ENCODE measurements at regions not wholly inside any gene's neighbourhood (a gene's known extent, or its start where the extent isn't known, plus 50 kb on each side); places are given as distances from the start of the nearest gene placed in this dataset.

GRCh38 chr3:88785841-88786240, 321.6 kb upstream of the EPHA3 start:
- TF ChIP-seq HDAC6 (IDR thresholded peaks at IDR 0.05; ENCODE audit: low read depth, low read length) (no peak), GABPA (IDR thresholded peaks at IDR 0.05; ENCODE audit: borderline replicate concordance, insufficient read depth, low read length) (no peak), NANOG (IDR thresholded peaks at IDR 0.05; ENCODE audit: insufficient read depth, low read depth, low read length, poor library complexity, severe bottlenecking) (no peak), CBX8 (IDR thresholded peaks at IDR 0.05; ENCODE audit: borderline replicate concordance, low read depth, low read length) (no peak), FOSL1 (IDR thresholded peaks at IDR 0.05; ENCODE audit: insufficient read depth, low read depth, low read length) (no peak), POLR2AphosphoS5 (IDR thresholded peaks at IDR 0.05; ENCODE audit: low read depth, low read length) (no peak), BRCA1 (IDR thresholded peaks at IDR 0.05; ENCODE audit: low read depth, low read length) (no peak), CHD2 (IDR thresholded peaks at IDR 0.05; ENCODE audit: low read length) (no peak), YY1 (IDR thresholded peaks at IDR 0.05; ENCODE audit: low read depth, low read length) (no peak), TAF7 (optimal IDR thresholded peaks at IDR 0.05; ENCODE audit: borderline replicate concordance, low read depth, low read length) (no peak), JUN (IDR thresholded peaks at IDR 0.05; ENCODE audit: low read depth, low read length) (no peak), RBBP5 (IDR thresholded peaks at IDR 0.05; ENCODE audit: borderline replicate concordance, low read depth, low read length) (no peak), TAF1 (IDR thresholded peaks at IDR 0.05; ENCODE audit: low read depth, low read length) (no peak), MAFK (IDR thresholded peaks at IDR 0.05; ENCODE audit: low read depth, low read length) (no peak), BACH1 (IDR thresholded peaks at IDR 0.05; ENCODE audit: low read length) (no peak), CHD1 (IDR thresholded peaks at IDR 0.05; ENCODE audit: low read depth, low read length) (no peak), CBX5 (IDR thresholded peaks at IDR 0.05; ENCODE audit: low read depth, low read length) (no peak)
- H4K8ac ChIP-seq (ENCODE audit: extremely low read depth, insufficient read depth, low read length) = no peak overlapping the region
- no peak overlapping the region for H3K27ac ChIP-seq (ENCODE audit: low read depth, low read length)
- no peaks in the 10 kb centered on the region for H3K79me1 ChIP-seq (ENCODE audit: low read depth, low read length)
- no peaks in the 10 kb centered on the region for H4K20me1 ChIP-seq (replicated peaks in 1 of 2; ENCODE audit: control insufficient read depth in 1 of 2, insufficient read depth in 2 of 2, low read length in 2 of 2)
- no peaks in the 10 kb centered on the region for H3K27me3 ChIP-seq (replicated peaks in 1 of 4; ENCODE audit: control insufficient read depth in 3 of 4, extremely low read depth in 1 of 4, insufficient read depth in 3 of 4, low read length in 3 of 4)
- H3K4me2 ChIP-seq (ENCODE audit: insufficient read depth in 1 of 2, low read depth in 2 of 2, low read length in 2 of 2) = no peak overlapping the region
- H3K9me3 ChIP-seq (ENCODE audit: insufficient read depth in 2 of 2, low read depth in 1 of 2, low read length in 1 of 2) = no peaks in the 10 kb centered on the region; a peak in 1 of 4 replicates
- CTCF ChIA-PET (ENCODE audit: partially characterized antibody) = no interaction called here
- H2BK15ac ChIP-seq (ENCODE audit: low read length) = no peak overlapping the region
- POLR2A ChIA-PET (ENCODE audit: partially characterized antibody) = no interaction called here
- H2BK120ac ChIP-seq (replicated peaks; ENCODE audit: low read depth, low read length) = no peak overlapping the region
- H3K14ac ChIP-seq (ENCODE audit: insufficient read length) = no peak overlapping the region
- no peak overlapping the region for H3K18ac ChIP-seq (ENCODE audit: extremely low read depth, low read length)
- H3K79me2 ChIP-seq (ENCODE audit: control insufficient read depth in 1 of 2, insufficient read depth in 2 of 2, low read length in 2 of 2) = no peaks in the 10 kb centered on the region
- H3K36me3 ChIP-seq (ENCODE audit: control insufficient read depth in 2 of 4, insufficient read depth in 4 of 4, low read length in 3 of 4) = no peaks in the 10 kb centered on the region
- H3K56ac ChIP-seq (replicated peaks; ENCODE audit: insufficient read length, low read depth, low read length) = no peak overlapping the region
- FAIRE-seq (no peak), DNase-seq (ENCODE audit: low read depth in 1 of 2, low spot score in 2 of 2) (no peak)
- H2AK5ac ChIP-seq (ENCODE audit: low read depth, low read length) = no peak overlapping the region
- H3K23me2 ChIP-seq (ENCODE audit: low read depth, low read length) = no peaks in the 10 kb centered on the region; the same call in 1 of the 2 replicates
- H4K5ac ChIP-seq (ENCODE audit: insufficient read length, low read depth, low read length) = no peak overlapping the region
- no peak overlapping the region for H4K91ac ChIP-seq (replicated peaks; ENCODE audit: insufficient read length, low read length)
- no peak overlapping the region for H2BK12ac ChIP-seq (ENCODE audit: low read depth, low read length)
- H2AFZ ChIP-seq (ENCODE audit: low read length) = no peak overlapping the region
- H3K9ac ChIP-seq (replicated peaks in 1 of 4; ENCODE audit: extremely low read depth in 1 of 4, low read depth in 3 of 4, low read length in 3 of 4) = no peak overlapping the region
- no peak overlapping the region for H3K4me3 ChIP-seq (ENCODE audit: extremely low read depth in 1 of 4, insufficient read depth in 2 of 4, low read depth in 3 of 4, low read length in 4 of 4)
- no peak overlapping the region for H3K4ac ChIP-seq (replicated peaks; ENCODE audit: insufficient read length, low read depth, low read length)
- no peaks in the 10 kb centered on the region for H3K4me1 ChIP-seq (replicated peaks in 1 of 4; ENCODE audit: control insufficient read depth in 3 of 4, insufficient read depth in 4 of 4, low read length in 3 of 4)
- H2BK20ac ChIP-seq (ENCODE audit: low read length) = no peak overlapping the region
- no peak overlapping the region for H3K23ac ChIP-seq (ENCODE audit: insufficient read length)
- no peak overlapping the region for H2BK5ac ChIP-seq (ENCODE audit: low read depth, low read length)

All from H1 (cell line).